ENCODE measurements at regions not wholly inside any gene's neighbourhood (a gene's known extent, or its start where the extent isn't known, plus 50 kb on each side); places are given as distances from the start of the nearest gene placed in this dataset.

DNA sequence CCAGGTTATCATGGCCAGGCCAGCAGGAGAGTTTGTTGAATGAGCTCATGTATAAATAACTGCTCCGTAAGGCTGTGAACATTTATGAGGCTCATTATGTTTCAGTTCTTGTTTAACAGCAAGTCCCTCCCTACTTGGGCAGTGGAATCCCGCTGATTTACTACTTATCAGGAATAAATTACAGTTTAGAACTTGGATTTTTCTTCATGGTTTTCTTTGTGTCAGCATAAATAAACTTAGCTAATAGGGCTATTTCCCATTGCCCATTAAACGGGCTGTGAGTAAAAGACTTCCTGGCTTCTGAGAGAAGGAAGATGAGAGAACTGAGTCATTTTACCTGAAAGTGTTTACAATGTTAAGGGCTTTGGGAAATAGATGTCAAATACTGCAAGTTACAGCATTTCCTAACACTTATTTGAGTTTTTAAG is 701.6 kb upstream of the ANKRD30A start:
- no peaks in the 10 kb centered on the region for H3K27me3 ChIP-seq (ENCODE audit: insufficient read depth, low read length)
- CTCF ChIA-PET = no interaction called here
- no peak for ATAC-seq

DNA sequence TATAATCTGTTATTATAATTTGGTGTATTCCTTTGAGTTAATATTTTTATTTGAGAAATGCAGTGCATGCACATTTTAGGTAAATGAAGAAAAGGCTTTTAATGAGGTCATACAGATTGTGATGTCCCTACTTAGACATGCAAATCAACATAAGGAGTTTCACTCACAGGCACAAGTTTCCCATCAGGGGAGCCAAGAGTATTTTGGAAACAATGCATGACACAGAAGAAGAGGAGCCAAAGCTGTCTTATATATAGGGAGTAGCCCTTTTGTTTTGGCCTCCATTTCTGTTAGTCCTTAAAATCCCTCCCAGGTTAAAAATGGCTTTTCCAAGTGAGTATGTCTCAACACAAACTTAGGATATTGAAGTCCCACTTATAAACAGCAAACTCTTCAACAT is 703.4 kb upstream of the ANKRD30A start:
- Histone ChIP-seq H2AFZ (ENCODE audit: low read depth, low read length, poor library complexity, severe bottlenecking) (no peak overlapping the region), H3K9ac (ENCODE audit: low read length) (no peak overlapping the region), H3K36me3 (ENCODE audit: control insufficient read depth in 1 of 2, insufficient read depth in 2 of 2, low read length in 2 of 2) (no peaks in the 10 kb centered on the region), H3K4me2 (ENCODE audit: low read length) (no peak overlapping the region), H3K79me2 (ENCODE audit: insufficient read depth, low read length) (no peaks in the 10 kb centered on the region), H3K4me1 (ENCODE audit: control insufficient read depth in 1 of 2, insufficient read depth in 2 of 2, low read length in 2 of 2) (no peaks in the 10 kb centered on the region), H3K9me2 (ENCODE audit: insufficient read depth) (no peaks in the 10 kb centered on the region), H3K4me3 (replicated peaks in 1 of 2; ENCODE audit: low read depth in 1 of 2, low read length in 2 of 2) (no peak overlapping the region), H3K27me3 (ENCODE audit: insufficient read depth, low read length) (no peaks in the 10 kb centered on the region), H3K27ac (ENCODE audit: low read depth, low read length) (no peak overlapping the region), H4K20me1 (ENCODE audit: insufficient read depth) (no peaks in the 10 kb centered on the region), H3K9me3 (ENCODE audit: control insufficient read depth in 1 of 2, insufficient read depth in 1 of 2, low read depth in 1 of 2, low read length in 2 of 2) (peaks cover 8 to 15% of the 10 kb centered on the region in 2 experiments; a peak in 3 of 4 replicates)
- POLR2A ChIA-PET = no interaction called here
- BruUV-seq (replicated peaks) = no TSS peak
- CTCF ChIA-PET = no interaction called here
- DNase-seq (ENCODE audit: low read depth, low spot score) (no peak), ATAC-seq (no peak)
- intact Hi-C loops (cut with micrococcal nuclease) = no loop called here
- RAD21 ChIA-PET (ENCODE audit: low non-redundant PET in 1 of 2, low total read pairs in 2 of 2, uncharacterized antibody in 2 of 2, unreplicated experiment in 2 of 2) = no interaction called here
- TF ChIP-seq JUND (IDR thresholded peaks at IDR 0.05) (no peak), YY1 (IDR thresholded peaks at IDR 0.05; ENCODE audit: extremely low read depth, insufficient replicate concordance, low read depth, low read length) (no peak), RAD21 (IDR thresholded peaks at IDR 0.05; ENCODE audit: low read depth) (no peak), EGR1 (IDR thresholded peaks at IDR 0.05; ENCODE audit: low read depth) (no peak), CBX3 (IDR thresholded peaks at IDR 0.05; ENCODE audit: low read depth) (no peak), FOSL1 (IDR thresholded peaks at IDR 0.05; ENCODE audit: low read depth) (no peak), EZH2 (IDR thresholded peaks at IDR 0.05) (no peak), CEBPB (IDR thresholded peaks at IDR 0.05; ENCODE audit: low read depth) (no peak), POLR2AphosphoS5 (IDR thresholded peaks at IDR 0.05; ENCODE audit: low read depth, low read length) (no peak), SIN3A (IDR thresholded peaks at IDR 0.05; ENCODE audit: low read depth) (no peak)
- TF ChIP-seq, protein P1, sequence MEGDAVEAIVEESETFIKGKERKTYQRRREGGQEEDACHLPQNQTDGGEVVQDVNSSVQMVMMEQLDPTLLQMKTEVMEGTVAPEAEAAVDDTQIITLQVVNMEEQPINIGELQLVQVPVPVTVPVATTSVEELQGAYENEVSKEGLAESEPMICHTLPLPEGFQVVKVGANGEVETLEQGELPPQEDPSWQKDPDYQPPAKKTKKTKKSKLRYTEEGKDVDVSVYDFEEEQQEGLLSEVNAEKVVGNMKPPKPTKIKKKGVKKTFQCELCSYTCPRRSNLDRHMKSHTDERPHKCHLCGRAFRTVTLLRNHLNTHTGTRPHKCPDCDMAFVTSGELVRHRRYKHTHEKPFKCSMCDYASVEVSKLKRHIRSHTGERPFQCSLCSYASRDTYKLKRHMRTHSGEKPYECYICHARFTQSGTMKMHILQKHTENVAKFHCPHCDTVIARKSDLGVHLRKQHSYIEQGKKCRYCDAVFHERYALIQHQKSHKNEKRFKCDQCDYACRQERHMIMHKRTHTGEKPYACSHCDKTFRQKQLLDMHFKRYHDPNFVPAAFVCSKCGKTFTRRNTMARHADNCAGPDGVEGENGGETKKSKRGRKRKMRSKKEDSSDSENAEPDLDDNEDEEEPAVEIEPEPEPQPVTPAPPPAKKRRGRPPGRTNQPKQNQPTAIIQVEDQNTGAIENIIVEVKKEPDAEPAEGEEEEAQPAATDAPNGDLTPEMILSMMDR (IDR thresholded peaks at IDR 0.05 in 2 of 3, conservative IDR thresholded peaks at IDR 0.05 in 1 of 3; ENCODE audit: borderline replicate concordance in 1 of 3, insufficient read depth in 1 of 3, low read depth in 2 of 3, low read length in 2 of 3) = no peak
- TF ChIP-seq, protein P2, sequence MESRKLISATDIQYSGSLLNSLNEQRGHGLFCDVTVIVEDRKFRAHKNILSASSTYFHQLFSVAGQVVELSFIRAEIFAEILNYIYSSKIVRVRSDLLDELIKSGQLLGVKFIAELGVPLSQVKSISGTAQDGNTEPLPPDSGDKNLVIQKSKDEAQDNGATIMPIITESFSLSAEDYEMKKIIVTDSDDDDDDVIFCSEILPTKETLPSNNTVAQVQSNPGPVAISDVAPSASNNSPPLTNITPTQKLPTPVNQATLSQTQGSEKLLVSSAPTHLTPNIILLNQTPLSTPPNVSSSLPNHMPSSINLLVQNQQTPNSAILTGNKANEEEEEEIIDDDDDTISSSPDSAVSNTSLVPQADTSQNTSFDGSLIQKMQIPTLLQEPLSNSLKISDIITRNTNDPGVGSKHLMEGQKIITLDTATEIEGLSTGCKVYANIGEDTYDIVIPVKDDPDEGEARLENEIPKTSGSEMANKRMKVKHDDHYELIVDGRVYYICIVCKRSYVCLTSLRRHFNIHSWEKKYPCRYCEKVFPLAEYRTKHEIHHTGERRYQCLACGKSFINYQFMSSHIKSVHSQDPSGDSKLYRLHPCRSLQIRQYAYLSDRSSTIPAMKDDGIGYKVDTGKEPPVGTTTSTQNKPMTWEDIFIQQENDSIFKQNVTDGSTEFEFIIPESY (IDR thresholded peaks at IDR 0.05; ENCODE audit: extremely low read depth, insufficient replicate concordance, low read length) = no peak
- TF ChIP-seq, protein P3, sequence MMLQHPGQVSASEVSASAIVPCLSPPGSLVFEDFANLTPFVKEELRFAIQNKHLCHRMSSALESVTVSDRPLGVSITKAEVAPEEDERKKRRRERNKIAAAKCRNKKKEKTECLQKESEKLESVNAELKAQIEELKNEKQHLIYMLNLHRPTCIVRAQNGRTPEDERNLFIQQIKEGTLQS (IDR thresholded peaks at IDR 0.05) = no peak

More for the DNA sequence above, 701.6 kb upstream of the ANKRD30A start:
- no peak overlapping the region for H2AFZ ChIP-seq (ENCODE audit: low read depth, low read length, poor library complexity, severe bottlenecking)
- intact Hi-C loops (cut with micrococcal nuclease) = no loop called here
- no peak overlapping the region for H3K27ac ChIP-seq (ENCODE audit: low read depth, low read length)
- no peak overlapping the region for H3K9ac ChIP-seq (ENCODE audit: low read length)
- H4K20me1 ChIP-seq (ENCODE audit: insufficient read depth) = no peaks in the 10 kb centered on the region
- no peaks in the 10 kb centered on the region for H3K79me2 ChIP-seq (ENCODE audit: insufficient read depth, low read length)
- no peak for TF ChIP-seq YY1 (IDR thresholded peaks at IDR 0.05; ENCODE audit: extremely low read depth, insufficient replicate concordance, low read depth, low read length)
- no peak overlapping the region for H3K4me2 ChIP-seq (ENCODE audit: low read length)
- H3K4me3 ChIP-seq (replicated peaks in 1 of 2; ENCODE audit: low read depth in 1 of 2, low read length in 2 of 2) = no peak overlapping the region
- H3K9me2 ChIP-seq (ENCODE audit: insufficient read depth) = no peaks in the 10 kb centered on the region
- H3K9me3 ChIP-seq (ENCODE audit: control insufficient read depth in 1 of 2, insufficient read depth in 1 of 2, low read depth in 1 of 2, low read length in 2 of 2) = peaks cover 9 to 11% of the 10 kb centered on the region in 2 experiments; a peak in 2 of 4 replicates
- ChIA-PET POLR2A (no interaction called here), RAD21 (ENCODE audit: low non-redundant PET in 1 of 2, low total read pairs in 2 of 2, uncharacterized antibody in 2 of 2, unreplicated experiment in 2 of 2) (no interaction called here)
- H3K36me3 ChIP-seq (ENCODE audit: control insufficient read depth in 1 of 2, insufficient read depth in 2 of 2, low read length in 2 of 2) = no peaks in the 10 kb centered on the region
- BruUV-seq (replicated peaks) = no TSS peak
- no peaks in the 10 kb centered on the region for H3K4me1 ChIP-seq (ENCODE audit: control insufficient read depth in 1 of 2, insufficient read depth in 2 of 2, low read length in 2 of 2)
- DNase-seq (ENCODE audit: low read depth, low spot score) = no peak
